Neural cell (in vitro differentiated cells): ENCODE measurements at regions not wholly inside any gene's neighbourhood (a gene's known extent, or its start where the extent isn't known, plus 50 kb on each side); places are given as distances from the start of the nearest gene placed in this dataset.

ENCODE experiments used
- H2AFZ ChIP-seq: fragments of 200-600, 300-800 bp; sonication (generic), shearing (Covaris generic); 2 replicates; pipeline ENCODE4 v1.6.0; 2014; ENCODE audit warnings: low read depth, mild to moderate bottlenecking, antibody characterized with exemption, low read length, moderate library complexity
- H3F3A ChIP-seq: fragments of 200-600 bp; shearing (Covaris generic); 2 replicates; pipeline ENCODE4 v1.6.1; 2016; ENCODE audit warnings: mild to moderate bottlenecking, moderate library complexity, mixed read lengths, antibody characterized with exemption, low read length; ENCODE audit not compliant: insufficient read depth, poor library complexity, severe bottlenecking
- H3K27ac ChIP-seq: fragments of 200-600, 300-800 bp; sonication (generic), shearing (Covaris generic); 2 replicates; pipeline ENCODE4 v1.5.1; 2014; ENCODE audit warnings: mild to moderate bottlenecking, low read length, moderate library complexity
- H3K27me3 ChIP-seq: fragments of 300-800, 200-600 bp; sonication (generic), shearing (Covaris generic); 2 replicates; pipeline ENCODE4 v1.6.0; 2014; ENCODE audit warnings: mild to moderate bottlenecking, low read depth, low read length, moderate library complexity; ENCODE audit not compliant: insufficient read depth
- H3K36me3 ChIP-seq: fragments of 300-800, 200-600 bp; sonication (generic), shearing (Covaris generic); 2 replicates; pipeline ENCODE4 v1.5.1; 2014; ENCODE audit warnings: mild to moderate bottlenecking, antibody characterized with exemption, low read length, moderate library complexity; ENCODE audit not compliant: insufficient read depth
- H3K4me2 ChIP-seq: fragments of 300-800, 200-600 bp; sonication (generic), shearing (Covaris generic); 2 replicates; pipeline ENCODE4 v1.6.0; 2014; ENCODE audit warnings: mild to moderate bottlenecking, low read length
- H3K4me3 ChIP-seq: fragments of 300-800, 200-600 bp; sonication (generic), shearing (Covaris generic); 2 replicates; pipeline ENCODE4 v1.5.1; 2014; ENCODE audit warnings: mild to moderate bottlenecking, low read length, moderate library complexity
- H3K79me2 ChIP-seq: fragments of 200-600 bp; shearing (Covaris generic); replicated peaks from 2 replicates; pipeline ENCODE4 v1.6.0; 2014; ENCODE audit warnings: mild to moderate bottlenecking, low read length, moderate library complexity; ENCODE audit not compliant: insufficient read depth
- H3K9ac ChIP-seq: fragments of 300-800, 200-600 bp; sonication (generic), shearing (Covaris generic); 2 replicates; pipeline ENCODE4 v1.6.1; 2016; ENCODE audit warnings: mild to moderate bottlenecking, low read length, mixed read lengths
- H3K9me2 ChIP-seq: fragments of 200-600 bp; shearing (Covaris generic); 2 replicates; pipeline ENCODE4 v1.6.1; 2016; ENCODE audit warnings: mild to moderate bottlenecking, low read length, mixed read lengths; ENCODE audit not compliant: insufficient read depth
- H3K9me3 ChIP-seq: fragments of 200-600, 300-800 bp; sonication (generic), shearing (Covaris generic); 2 replicates; pipeline ENCODE4 v1.6.1; 2016; ENCODE audit warnings: mild to moderate bottlenecking, mixed run types, low read length, moderate library complexity, mixed read lengths
- H4K20me1 ChIP-seq: fragments of 200-600 bp; shearing (Covaris generic); 2 replicates; pipeline ENCODE4 v1.6.1; 2016; ENCODE audit warnings: mild to moderate bottlenecking, mixed run types; ENCODE audit not compliant: insufficient read depth
- CTCF ChIP-seq: fragments of 450-650 bp; IDR thresholded peaks from 2 replicates; pipeline ENCODE4 v1.5.1; 2014; ENCODE audit warnings: antibody characterized with exemption, mild to moderate bottlenecking, moderate library complexity; ENCODE audit not compliant: poor library complexity, severe bottlenecking
- EP300 ChIP-seq: fragments of 450-650 bp; conservative IDR thresholded peaks from 2 replicates; pipeline ENCODE4 v1.6.1; 2014; ENCODE audit warnings: antibody characterized with exemption, mild to moderate bottlenecking, moderate library complexity; ENCODE audit not compliant: poor library complexity, severe bottlenecking
- EZH2 ChIP-seq: fragments of 200-600, 300-800 bp; shearing (Covaris generic), sonication (generic); IDR thresholded peaks from 2 replicates; pipeline ENCODE4 v1.6.1; 2014; ENCODE audit warnings: antibody characterized with exemption, low read length, borderline replicate concordance, mild to moderate bottlenecking; ENCODE audit not compliant: insufficient read depth, poor library complexity, severe bottlenecking
- MXI1 ChIP-seq: fragments of 450-650 bp; conservative IDR thresholded peaks from 2 replicates; pipeline ENCODE4 v1.6.1; 2014; ENCODE audit warnings: antibody characterized with exemption, mild to moderate bottlenecking; ENCODE audit not compliant: poor library complexity, severe bottlenecking
- POLR2AphosphoS5 ChIP-seq: IDR thresholded peaks from 2 replicates; pipeline ENCODE4 v1.6.1; 2012
- RAD21 ChIP-seq: fragments of 450-650 bp; conservative IDR thresholded peaks from 2 replicates; pipeline ENCODE4 v1.6.1; 2014; ENCODE audit warnings: antibody characterized with exemption, mild to moderate bottlenecking, moderate library complexity
- REST ChIP-seq: IDR thresholded peaks from 2 replicates; pipeline ENCODE4 v1.6.1; 2012; ENCODE audit warnings: borderline replicate concordance
- SMC3 ChIP-seq: fragments of 450-650 bp; conservative IDR thresholded peaks from 2 replicates; pipeline ENCODE4 v1.6.1; 2014; ENCODE audit warnings: antibody characterized with exemption, mild to moderate bottlenecking, moderate library complexity; ENCODE audit not compliant: poor library complexity
- TAF1 ChIP-seq: IDR thresholded peaks from 2 replicates; pipeline ENCODE4 v1.6.1; 2012; ENCODE audit warnings: low read depth

- no peaks in the 10 kb centered on the region for H3K27me3 ChIP-seq
- no peaks in the 10 kb centered on the region for H3K9me2 ChIP-seq
- H3K36me3 ChIP-seq: no peaks in the 10 kb centered on the region
- no peak overlapping the region for H3K9ac ChIP-seq
- no peak overlapping the region for H3K27ac ChIP-seq
- H3K4me2 ChIP-seq: no peak overlapping the region
- no peaks in the 10 kb centered on the region for H3K79me2 ChIP-seq
- no peak overlapping the region for H3K4me3 ChIP-seq
- H4K20me1 ChIP-seq: no peaks in the 10 kb centered on the region
- no peaks in the 10 kb centered on the region for H3K9me3 ChIP-seq
- TF ChIP-seq MXI1 (no peak), POLR2AphosphoS5 (no peak), TAF1 (no peak), RAD21 (no peak), CTCF (no peak), REST (no peak), SMC3 (no peak)
- H3F3A ChIP-seq: no peaks in the 10 kb centered on the region
- H2AFZ ChIP-seq: no peak overlapping the region
Observed at GRCh38 chr10:69738858-69739435, 62.8 kb upstream of the COL13A1 start.

GRCh38 chr10:69739634-69740033 is 62.1 kb upstream of the COL13A1 start:
- Histone ChIP-seq H3K9me3 (no peaks in the 10 kb centered on the region), H3F3A (no peaks in the 10 kb centered on the region), H3K27me3 (no peaks in the 10 kb centered on the region), H3K9ac (no peak overlapping the region), H4K20me1 (no peaks in the 10 kb centered on the region), H3K4me2 (no peak overlapping the region), H3K36me3 (no peaks in the 10 kb centered on the region), H3K79me2 (no peaks in the 10 kb centered on the region), H3K4me3 (no peak overlapping the region), H3K9me2 (no peaks in the 10 kb centered on the region), H3K27ac (no peak overlapping the region), H2AFZ (no peak overlapping the region)
- no peak for TF ChIP-seq MXI1
- TF ChIP-seq RAD21: no peak
- TF ChIP-seq TAF1: no peak
- no peak for TF ChIP-seq REST
- no peak for TF ChIP-seq POLR2AphosphoS5
- TF ChIP-seq CTCF: no peak
- no peak for TF ChIP-seq EZH2
- no peak for TF ChIP-seq SMC3
- TF ChIP-seq EP300: no peak
